ENCODE measurements at regions not wholly inside any gene's neighbourhood (a gene's known extent, or its start where the extent isn't known, plus 50 kb on each side); places are given as distances from the start of the nearest gene placed in this dataset.

GRCh38 chr5:57805732-57806131 lies 323.1 kb upstream of the ACTBL2 start:
- DNase-seq (ENCODE audit: low spot score): no peak
- no peak for TF ChIP-seq CTCF (IDR thresholded peaks at IDR 0.05; ENCODE audit: extremely low read depth, missing control alignments)

- TF ChIP-seq CTCF (IDR thresholded peaks at IDR 0.05; ENCODE audit: extremely low read depth, missing control alignments): no peak
- no peak for DNase-seq (ENCODE audit: low spot score)
These were observed 322.6 kb upstream of the ACTBL2 start for GRCh38 chr5:57805170-57805569.

GRCh38 chr5:57804505-57804904 lies 321.9 kb upstream of the ACTBL2 start:
- no peak for TF ChIP-seq CTCF (IDR thresholded peaks at IDR 0.05; ENCODE audit: extremely low read depth, missing control alignments)
- no peak for DNase-seq (ENCODE audit: low spot score)

- no peak for TF ChIP-seq CTCF (IDR thresholded peaks at IDR 0.05; ENCODE audit: extremely low read depth, missing control alignments)
- no peak for DNase-seq (ENCODE audit: low spot score)
These were observed 321.4 kb upstream of the ACTBL2 start for GRCh38 chr5:57804007-57804444.

- TF ChIP-seq CTCF (IDR thresholded peaks at IDR 0.05; ENCODE audit: extremely low read depth, missing control alignments): no peak
- no peak for DNase-seq (ENCODE audit: low spot score)
These were observed 319.5 kb upstream of the ACTBL2 start for GRCh38 chr5:57802131-57802530.

GRCh38 chr5:57795203-57795602 lies 312.6 kb upstream of the ACTBL2 start:
- DNase-seq (ENCODE audit: low spot score): no peak
- TF ChIP-seq CTCF (IDR thresholded peaks at IDR 0.05; ENCODE audit: extremely low read depth, missing control alignments): no peak

- no peak for DNase-seq (ENCODE audit: low spot score)
- no peak for TF ChIP-seq CTCF (IDR thresholded peaks at IDR 0.05; ENCODE audit: extremely low read depth, missing control alignments)
These were observed 309.3 kb upstream of the ACTBL2 start for GRCh38 chr5:57791875-57792274.

Data from GM20000 (cell line).